ENCODE measurements at regions not wholly inside any gene's neighbourhood (a gene's known extent, or its start where the extent isn't known, plus 50 kb on each side); places are given as distances from the start of the nearest gene placed in this dataset.

- TF ChIP-seq TBL1XR1 (IDR thresholded peaks at IDR 0.05; ENCODE audit: low read length in 2 of 2) (no peak), ZBTB26 (CRISPR knock-in tag; IDR thresholded peaks at IDR 0.05) (no peak), PHB2 (IDR thresholded peaks at IDR 0.05; ENCODE audit: low read depth) (no peak), RAD21 (CRISPR knock-in tag; conservative IDR thresholded peaks at IDR 0.05 in 1 of 2, IDR thresholded peaks at IDR 0.05 in 1 of 2) (peak in 1 of 2 experiments; percentile 68; a peak in 2 of 4 replicates), PHF8 (IDR thresholded peaks at IDR 0.05; ENCODE audit: borderline replicate concordance, low read length) (no peak), ZNF140 (CRISPR knock-in tag; IDR thresholded peaks at IDR 0.05) (no peak), ARID2 (IDR thresholded peaks at IDR 0.05) (no peak), JUN (IDR thresholded peaks at IDR 0.05; ENCODE audit: borderline replicate concordance, low read depth, low read length) (no peak), JUN (CRISPR knock-in tag; IDR thresholded peaks at IDR 0.05; ENCODE audit: borderline replicate concordance) (no peak), BACH1 (tag; IDR thresholded peaks at IDR 0.05) (no peak), CREB3L1 (IDR thresholded peaks at IDR 0.05; ENCODE audit: borderline replicate concordance, low read depth) (no peak), CHAMP1 (IDR thresholded peaks at IDR 0.05) (no peak), NFE2L1 (tag; IDR thresholded peaks at IDR 0.05; ENCODE audit: borderline replicate concordance, low read depth) (no peak), CBFA2T3 (IDR thresholded peaks at IDR 0.05) (no peak), CTCF (IDR thresholded peaks at IDR 0.05 in 2 of 3, conservative IDR thresholded peaks at IDR 0.05 in 1 of 3; ENCODE audit: insufficient read depth in 2 of 3, low read depth in 1 of 3, low read length in 3 of 3) (peak; percentile 48 to 66 (median 61))
These were observed 173.3 kb upstream of the FOXD3 start for GRCh38 chr1:63148825-63149645.

All from K562 (cell line).